ENCODE measurements at regions not wholly inside any gene's neighbourhood (a gene's known extent, or its start where the extent isn't known, plus 50 kb on each side); places are given as distances from the start of the nearest gene placed in this dataset.

- TF ChIP-seq CTCF (IDR thresholded peaks at IDR 0.05): no peak
- no peak for TF ChIP-seq EZH2phosphoT487 (IDR thresholded peaks at IDR 0.05)
- no peak for TF ChIP-seq EZH2 (IDR thresholded peaks at IDR 0.05)
Observed at GRCh38 chr14:38078393-38078792, 129.3 kb upstream of the SSTR1 start.
